ENCODE measurements at regions not wholly inside any gene's neighbourhood (a gene's known extent, or its start where the extent isn't known, plus 50 kb on each side); places are given as distances from the start of the nearest gene placed in this dataset.
"Not testable (repeated sequence)": the region's sequence is repeated elsewhere in the genome, so short reads cannot be mapped to it uniquely, and the experiment has no call there.

DNA sequence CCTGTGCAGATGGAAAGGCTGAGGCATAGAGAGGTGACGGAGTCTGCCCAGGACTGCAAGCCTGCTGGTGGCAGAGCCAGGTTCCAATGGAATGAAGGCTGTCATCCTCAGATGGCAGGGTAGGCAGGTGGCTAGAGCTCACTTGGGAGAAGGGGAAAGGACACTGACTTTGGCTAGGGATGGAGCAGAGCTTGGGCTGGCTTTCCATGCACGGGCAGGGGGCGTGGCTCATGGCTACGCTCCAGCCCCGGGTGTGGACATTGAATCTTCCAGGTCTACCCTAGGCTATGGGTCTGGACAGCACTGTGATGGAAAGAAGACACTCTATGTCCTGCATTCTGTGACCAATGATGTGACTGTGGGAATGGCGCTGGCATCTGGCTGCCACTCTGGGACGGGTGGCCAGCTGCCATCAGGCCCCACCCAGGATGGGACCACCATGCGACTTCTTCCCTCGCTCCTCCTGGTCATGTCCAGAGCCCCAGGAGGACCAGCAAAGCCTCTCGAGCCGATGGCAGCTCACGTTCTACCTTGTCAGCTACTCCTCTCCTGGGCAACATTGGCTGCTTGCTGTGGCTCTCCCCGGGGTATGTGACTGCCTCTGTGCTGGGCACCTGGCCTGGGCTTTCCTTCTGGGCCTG lies 398.7 kb downstream of the TMEM121 start:
- Histone ChIP-seq H3K36me3 (replicated peaks in 1 of 2; ENCODE audit: insufficient read depth in 1 of 2, low read depth in 2 of 2) (no peaks in the 10 kb centered on the region), H3K27me3 (no peaks in the 10 kb centered on the region), H3K9me3 (no peaks in the 10 kb centered on the region), H3K27ac (no peak overlapping the region), H3K4me1 (no peaks in the 10 kb centered on the region), H3K4me3 (no peak overlapping the region)
- intact Hi-C loops (cut with DNase I) = no loop called here
- TF ChIP-seq, protein P1, sequence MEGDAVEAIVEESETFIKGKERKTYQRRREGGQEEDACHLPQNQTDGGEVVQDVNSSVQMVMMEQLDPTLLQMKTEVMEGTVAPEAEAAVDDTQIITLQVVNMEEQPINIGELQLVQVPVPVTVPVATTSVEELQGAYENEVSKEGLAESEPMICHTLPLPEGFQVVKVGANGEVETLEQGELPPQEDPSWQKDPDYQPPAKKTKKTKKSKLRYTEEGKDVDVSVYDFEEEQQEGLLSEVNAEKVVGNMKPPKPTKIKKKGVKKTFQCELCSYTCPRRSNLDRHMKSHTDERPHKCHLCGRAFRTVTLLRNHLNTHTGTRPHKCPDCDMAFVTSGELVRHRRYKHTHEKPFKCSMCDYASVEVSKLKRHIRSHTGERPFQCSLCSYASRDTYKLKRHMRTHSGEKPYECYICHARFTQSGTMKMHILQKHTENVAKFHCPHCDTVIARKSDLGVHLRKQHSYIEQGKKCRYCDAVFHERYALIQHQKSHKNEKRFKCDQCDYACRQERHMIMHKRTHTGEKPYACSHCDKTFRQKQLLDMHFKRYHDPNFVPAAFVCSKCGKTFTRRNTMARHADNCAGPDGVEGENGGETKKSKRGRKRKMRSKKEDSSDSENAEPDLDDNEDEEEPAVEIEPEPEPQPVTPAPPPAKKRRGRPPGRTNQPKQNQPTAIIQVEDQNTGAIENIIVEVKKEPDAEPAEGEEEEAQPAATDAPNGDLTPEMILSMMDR (IDR thresholded peaks at IDR 0.05) = no peak
- no peak for TF ChIP-seq POLR2A (IDR thresholded peaks at IDR 0.05)
- ATAC-seq = no peak
- DNase-seq = no peak
- WGBS, 2 donors = 68 to 71% methylated on average over 10 to 13 of the region's 13 CpGs

DNA sequence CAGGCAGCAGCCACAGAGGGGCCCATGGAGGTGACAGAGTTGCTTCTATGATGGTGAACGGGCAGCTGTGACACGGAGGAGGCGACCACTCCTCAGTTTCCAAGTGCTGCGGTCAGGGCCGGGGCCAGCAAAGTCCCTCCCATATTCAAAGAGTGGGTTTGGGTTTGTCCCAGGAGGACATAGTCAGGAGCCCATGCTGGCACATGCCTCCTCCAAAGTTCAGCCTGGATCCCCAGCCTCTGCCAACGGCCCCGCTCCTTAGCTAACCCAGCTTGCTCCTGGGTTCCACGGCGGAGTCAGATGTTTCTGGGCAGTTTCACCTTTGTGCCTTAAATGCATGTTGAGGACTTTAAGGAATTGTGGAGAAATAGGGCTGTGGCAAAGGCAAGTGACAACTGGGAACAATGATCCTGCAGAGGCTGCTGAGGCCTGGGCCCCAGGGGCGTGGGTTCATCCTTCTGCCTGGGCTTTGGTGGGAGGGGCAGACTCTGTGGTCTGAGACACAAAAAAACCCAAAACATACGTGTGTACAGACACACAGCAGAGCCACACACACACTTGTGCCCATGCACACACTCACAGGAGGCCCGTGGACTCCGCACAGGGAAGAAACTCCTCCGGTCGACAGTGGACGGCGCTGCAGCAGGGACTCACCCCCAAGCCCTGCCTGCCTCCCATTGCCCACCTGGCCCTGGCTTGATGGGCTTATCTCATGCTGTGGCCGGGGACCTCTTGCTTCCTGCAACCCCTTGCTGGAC lies 399.4 kb downstream of the TMEM121 start:
- ATAC-seq (no peak), DNase-seq (no peak)
- 73 to 76% methylated on average over 8 to 18 of the region's 18 CpGs for WGBS, 2 donors

DNA sequence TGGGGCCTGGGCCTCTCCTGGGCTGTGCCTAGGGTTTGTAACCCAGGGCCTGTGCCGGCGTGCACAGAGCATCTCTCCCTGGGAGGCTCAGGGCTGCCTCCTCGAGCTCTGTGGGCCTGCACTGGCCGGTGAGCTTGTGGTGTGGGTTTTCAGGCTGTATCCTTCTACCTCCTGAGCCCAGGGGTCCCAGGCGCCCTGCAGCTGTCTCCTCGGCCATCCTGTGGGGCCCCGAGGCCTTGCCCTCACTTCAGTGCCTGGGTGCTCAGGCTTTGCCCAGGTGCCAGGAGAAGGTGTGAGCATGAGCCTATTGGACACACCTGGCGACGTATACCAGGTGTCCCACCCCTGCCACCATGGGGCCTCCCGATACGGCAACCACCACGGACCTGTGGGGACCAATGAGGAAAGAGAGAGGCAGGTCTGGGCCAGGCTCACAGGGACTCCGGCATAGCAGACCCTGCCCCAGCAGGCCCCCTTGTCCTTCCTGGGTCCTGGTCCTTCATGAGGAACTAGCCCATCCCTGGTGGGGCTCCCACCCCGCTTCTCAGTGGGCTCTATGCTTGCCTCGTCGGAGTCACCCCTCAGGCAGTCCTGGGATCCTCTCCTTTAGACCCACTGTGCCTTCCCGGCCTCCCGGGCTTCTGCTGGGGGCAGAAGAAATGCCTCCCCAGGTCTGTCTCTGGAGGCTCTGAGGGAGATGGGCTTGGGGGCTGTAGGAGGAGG lies 400.2 kb downstream of the TMEM121 start:
- TF ChIP-seq, protein P1 (IDR thresholded peaks at IDR 0.05) = no peak
- no peak for TF ChIP-seq POLR2A (IDR thresholded peaks at IDR 0.05)
- Histone ChIP-seq H3K27me3 (no peaks in the 10 kb centered on the region), H3K4me1 (no peaks in the 10 kb centered on the region), H3K27ac (no peak overlapping the region), H3K36me3 (replicated peaks in 1 of 2; ENCODE audit: insufficient read depth in 1 of 2, low read depth in 2 of 2) (no peaks in the 10 kb centered on the region), H3K9me3 (no peaks in the 10 kb centered on the region), H3K4me3 (no peak overlapping the region)
- ATAC-seq (no peak), DNase-seq (peak in 1 of 4 donors; percentile 5)
- intact Hi-C loops (cut with DNase I) = no loop called here
- 66 to 89% methylated on average over 6 to 16 of the region's 18 CpGs for WGBS, 2 donors

More for the DNA sequence above, 399.4 kb downstream of the TMEM121 start:
- no peaks in the 10 kb centered on the region for H3K27me3 ChIP-seq
- H3K4me3 ChIP-seq = no peak overlapping the region
- H3K9me3 ChIP-seq = no peaks in the 10 kb centered on the region
- intact Hi-C loops (cut with DNase I) = no loop called here
- TF ChIP-seq, protein P1 (IDR thresholded peaks at IDR 0.05) = no peak
- TF ChIP-seq POLR2A (IDR thresholded peaks at IDR 0.05) = no peak
- H3K36me3 ChIP-seq (replicated peaks in 1 of 2; ENCODE audit: insufficient read depth in 1 of 2, low read depth in 2 of 2) = no peaks in the 10 kb centered on the region
- no peak overlapping the region for H3K27ac ChIP-seq
- H3K4me1 ChIP-seq = no peaks in the 10 kb centered on the region

DNA sequence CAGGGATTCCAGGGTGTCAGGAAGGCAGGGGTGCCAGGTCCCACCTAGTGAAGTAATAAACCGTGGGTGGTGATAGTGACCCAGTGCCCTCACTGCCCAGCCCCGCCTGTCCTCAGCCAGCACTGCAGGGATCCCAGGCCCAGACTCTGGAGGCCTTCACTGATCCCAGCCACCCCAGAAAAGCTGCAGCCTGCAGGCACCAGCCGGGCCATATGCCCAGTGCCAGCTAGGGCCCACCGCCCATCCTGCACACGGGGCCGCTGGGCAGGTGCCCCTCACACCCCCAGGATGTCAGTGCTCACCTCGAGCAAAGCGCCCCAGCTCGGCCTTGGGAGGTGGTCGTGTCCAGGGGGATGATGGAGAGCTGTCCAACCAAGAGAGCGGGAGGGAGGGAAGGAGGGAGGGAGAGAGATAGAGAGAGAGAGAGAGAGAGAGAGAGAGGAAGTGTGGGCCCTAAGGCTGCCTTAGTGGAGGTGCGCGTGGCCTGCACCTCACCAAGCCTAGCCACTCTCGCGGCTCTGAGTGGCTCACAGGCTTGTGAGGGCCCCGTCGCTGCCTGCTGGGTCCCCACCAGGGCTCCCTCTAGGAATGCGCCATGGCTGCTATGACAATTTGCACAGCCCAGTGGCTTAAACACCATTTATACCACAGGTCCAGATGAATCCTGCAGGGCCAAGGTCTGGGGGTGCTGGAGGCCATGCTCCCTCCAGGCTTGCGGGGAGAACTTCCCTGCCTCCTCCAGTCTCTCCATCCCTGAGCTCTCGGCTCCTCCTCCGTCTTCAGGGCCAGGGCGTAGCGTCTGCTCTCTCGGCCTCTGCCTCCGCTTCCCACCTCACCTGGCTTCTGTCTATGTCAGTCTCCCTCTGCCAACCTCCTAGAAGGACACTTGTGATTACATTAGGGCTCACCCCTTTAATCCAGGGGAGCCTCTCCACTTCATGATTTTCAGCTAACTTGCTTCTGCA lies 401.0 kb downstream of the TMEM121 start:
- DNase-seq = peak in 1 of 4 donors; percentile 5
- TF ChIP-seq, protein P1 (IDR thresholded peaks at IDR 0.05) = no peak
- TF ChIP-seq POLR2A (IDR thresholded peaks at IDR 0.05) = no peak
- Histone ChIP-seq H3K4me3 (no peak overlapping the region), H3K36me3 (replicated peaks in 1 of 2; ENCODE audit: insufficient read depth in 1 of 2, low read depth in 2 of 2) (no peaks in the 10 kb centered on the region), H3K27me3 (no peaks in the 10 kb centered on the region), H3K9me3 (no peaks in the 10 kb centered on the region), H3K4me1 (no peaks in the 10 kb centered on the region), H3K27ac (no peak overlapping the region)
- WGBS, 2 donors = 56 to 70% methylated on average over 18 to 20 of the region's 25 CpGs
- ATAC-seq = no peak
- intact Hi-C loops (cut with DNase I) = no loop called here

DNA sequence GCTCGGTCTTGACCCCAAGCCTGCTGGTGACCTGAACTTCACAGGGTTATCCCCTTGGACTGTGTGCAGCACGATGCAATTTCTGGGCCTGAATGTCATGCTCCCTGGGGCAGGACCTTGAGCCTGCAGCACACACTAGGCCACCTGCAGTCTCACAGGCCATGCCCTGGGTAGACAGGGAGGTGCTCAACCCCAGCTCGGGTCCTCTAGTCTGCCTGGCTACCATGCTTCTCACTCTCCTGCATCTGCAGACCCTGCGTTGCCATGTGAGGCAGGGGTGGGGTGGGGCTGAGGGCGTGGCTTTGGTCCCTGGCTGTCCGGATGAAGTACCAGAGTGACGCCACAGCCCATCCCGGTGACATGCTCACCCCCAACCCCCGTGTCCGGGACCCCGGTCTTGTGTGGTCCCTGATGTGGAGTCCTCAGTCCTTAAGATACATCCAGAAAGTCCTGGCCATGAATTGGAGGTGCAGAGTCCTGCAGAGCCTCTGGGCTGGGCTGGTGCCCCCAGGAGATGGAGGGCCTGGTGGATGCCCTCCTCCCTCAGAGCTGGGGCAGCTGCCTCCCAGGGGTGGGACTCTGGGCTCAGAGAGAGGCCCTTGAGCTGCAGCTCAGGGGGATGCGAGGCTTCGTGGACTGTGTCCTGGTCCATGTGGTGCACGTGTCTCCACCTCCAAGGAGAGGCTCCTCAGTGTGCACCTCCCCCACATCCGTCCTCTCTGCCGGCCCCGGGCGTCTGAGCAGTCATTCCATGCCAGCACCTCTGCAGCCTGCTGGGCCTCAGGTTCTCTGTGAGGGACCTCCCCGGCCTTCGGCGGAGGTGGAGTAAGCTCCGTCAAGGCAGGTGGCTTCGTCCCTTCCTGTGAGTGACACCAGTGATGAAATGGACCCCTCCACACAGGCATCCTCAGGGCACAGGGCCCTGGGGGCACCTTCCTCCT lies 402.1 kb downstream of the TMEM121 start:
- not testable (repeated sequence) for ATAC-seq
- 62 to 86% methylated on average over 10 to 23 of the region's 23 CpGs for WGBS, 2 donors

More for the DNA sequence above, 402.1 kb downstream of the TMEM121 start:
- H3K27ac ChIP-seq; intact Hi-C loops (cut with DNase I); DNase-seq; H3K4me3 ChIP-seq; H3K36me3 ChIP-seq (replicated peaks in 1 of 2; ENCODE audit: insufficient read depth in 1 of 2, low read depth in 2 of 2); H3K9me3 ChIP-seq; H3K4me1 ChIP-seq; H3K27me3 ChIP-seq: not testable (repeated sequence)

Measured in body of pancreas (tissue), 4 donors.